SK-N-DZ (cell line): ENCODE measurements at regions not wholly inside any gene's neighbourhood (a gene's known extent, or its start where the extent isn't known, plus 50 kb on each side); places are given as distances from the start of the nearest gene placed in this dataset.
"Not testable (repeated sequence)": the region's sequence is repeated elsewhere in the genome, so short reads cannot be mapped to it uniquely, and the experiment has no call there.

Source experiments
- DNase-seq: peaks from one replicate; pipeline ENCODE4 v3.0.0-alpha.2; 2015; ENCODE audit warnings: low spot score

- DNase-seq: no peak
These were observed 621.3 kb downstream of the ETS1 start for GRCh38 chr11:127965939-127966668.

DNA sequence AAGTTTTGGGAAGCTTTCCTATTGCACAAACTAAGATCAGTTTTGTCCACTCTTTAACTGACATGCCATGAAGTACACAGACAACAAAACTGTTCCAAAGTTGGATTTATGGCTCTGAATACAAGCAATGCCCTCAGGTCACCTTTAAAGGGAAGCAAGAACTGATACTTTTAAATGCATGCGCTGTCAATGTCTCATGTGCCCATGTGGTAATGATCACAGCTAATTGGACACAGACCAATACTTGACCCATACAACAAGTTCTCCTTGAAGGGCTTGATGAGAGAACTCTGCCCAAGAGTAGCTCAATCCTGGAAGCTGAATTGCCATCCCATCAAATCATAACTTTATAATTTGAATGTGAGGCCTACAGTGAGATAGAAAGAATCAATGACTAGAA, 624.9 kb downstream of the ETS1 start:
- DNase-seq: no peak

DNA sequence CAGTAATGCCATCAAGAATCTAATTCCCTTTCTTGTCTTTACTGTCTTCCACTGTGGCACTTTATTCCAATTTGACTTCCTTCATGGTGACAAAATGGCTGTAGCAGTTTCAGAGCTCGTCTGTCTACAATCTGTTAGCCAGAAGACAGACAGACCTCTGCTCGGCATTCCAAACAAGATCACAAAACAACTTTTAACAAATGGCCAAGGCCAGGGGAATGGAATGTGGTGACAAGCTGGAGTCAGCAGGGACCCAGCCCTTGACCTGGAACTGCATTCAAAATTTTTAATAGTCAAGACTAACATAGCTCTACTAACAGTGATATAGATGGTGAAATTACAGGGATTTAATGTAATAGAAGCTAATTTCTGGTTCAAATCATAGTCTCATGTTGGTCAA, 637.2 kb downstream of the ETS1 start:
- no peak for DNase-seq

DNA sequence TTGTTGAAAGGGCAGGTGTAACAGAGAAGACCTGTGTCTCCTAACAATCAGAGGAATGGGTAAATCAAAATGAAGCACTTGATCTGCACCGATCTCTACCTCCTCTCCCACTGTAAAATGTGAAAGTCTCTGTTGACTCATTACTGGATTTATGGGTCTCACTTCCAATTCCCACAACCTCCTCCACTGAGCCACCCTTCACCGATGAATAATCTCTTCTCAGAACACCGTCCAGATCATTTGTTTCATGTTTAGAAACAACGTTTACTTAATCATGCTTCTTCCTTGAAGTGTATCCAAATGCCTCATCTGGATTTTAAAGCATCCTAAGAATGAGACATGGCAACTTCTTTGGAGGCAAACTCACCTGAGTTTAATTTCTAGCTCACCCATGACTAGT, 643.6 kb downstream of the ETS1 start:
- DNase-seq: no peak

DNA sequence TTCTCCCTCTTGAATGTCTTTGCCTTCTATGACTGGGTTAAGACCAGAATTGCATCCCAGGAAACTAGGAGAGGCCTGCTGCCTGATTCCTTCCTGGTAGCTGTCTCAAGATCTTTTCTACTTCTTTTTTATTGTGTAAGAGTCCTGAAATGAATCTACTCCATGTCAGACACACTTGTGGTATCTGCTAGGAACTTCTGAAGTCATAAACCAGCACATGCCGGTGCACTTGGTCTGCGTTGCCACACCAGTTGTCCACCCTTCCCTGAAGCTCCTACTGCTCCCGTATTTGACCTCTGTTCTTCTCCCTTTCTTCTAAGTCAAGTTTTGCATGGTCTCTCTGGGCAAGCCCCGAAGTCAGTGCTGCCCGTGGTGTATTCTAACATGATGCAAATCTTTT, 644.2 kb downstream of the ETS1 start:
- DNase-seq: no peak

- not testable (repeated sequence) for DNase-seq
These were observed 645.8 kb downstream of the ETS1 start for GRCh38 chr11:127941554-127941953.

DNA sequence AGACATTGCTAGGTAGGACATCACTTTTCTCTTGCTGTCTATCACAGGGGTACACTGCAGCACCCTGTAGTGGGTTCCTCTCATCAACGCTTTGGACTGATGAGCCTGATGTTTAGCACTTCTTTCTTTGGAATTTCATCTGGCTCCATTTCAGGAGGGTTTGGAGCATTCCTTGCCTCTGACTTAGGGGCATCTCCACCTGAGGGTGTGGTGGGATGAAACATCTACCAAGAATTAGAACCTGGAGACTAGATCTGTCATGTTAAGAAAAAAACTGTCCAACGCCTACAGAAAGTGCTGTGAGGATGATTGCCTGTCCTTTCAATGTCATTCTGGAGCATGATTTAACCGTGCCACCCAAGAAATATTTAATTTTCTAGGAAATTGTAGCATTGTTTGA, 648.4 kb downstream of the ETS1 start:
- DNase-seq: no peak

DNA sequence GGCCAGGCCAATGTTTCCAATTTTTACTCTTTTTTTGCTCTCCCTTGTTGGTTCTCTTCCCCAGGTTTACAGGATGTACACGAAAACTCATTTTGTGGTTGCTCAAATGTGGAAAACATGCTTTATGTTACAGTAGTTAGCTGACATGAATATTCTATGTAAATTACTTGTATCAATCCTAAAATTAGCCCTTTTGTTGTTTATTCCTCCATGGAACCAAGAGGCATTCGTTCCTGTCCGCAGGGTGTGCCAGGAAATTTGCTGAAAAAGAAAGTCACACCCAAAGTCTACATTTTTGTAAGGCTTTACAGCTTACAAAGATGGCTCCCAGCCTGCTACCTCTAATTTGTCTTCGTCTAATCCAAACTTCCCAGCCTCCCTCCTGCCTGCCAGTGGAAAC, 652.3 kb downstream of the ETS1 start:
- DNase-seq: no peak

- DNase-seq: not testable (repeated sequence)
These were observed 653.4 kb downstream of the ETS1 start for GRCh38 chr11:127933961-127934360.

GRCh38 chr11:127931803-127932202, 655.6 kb downstream of the ETS1 start:
- DNase-seq: no peak

DNA sequence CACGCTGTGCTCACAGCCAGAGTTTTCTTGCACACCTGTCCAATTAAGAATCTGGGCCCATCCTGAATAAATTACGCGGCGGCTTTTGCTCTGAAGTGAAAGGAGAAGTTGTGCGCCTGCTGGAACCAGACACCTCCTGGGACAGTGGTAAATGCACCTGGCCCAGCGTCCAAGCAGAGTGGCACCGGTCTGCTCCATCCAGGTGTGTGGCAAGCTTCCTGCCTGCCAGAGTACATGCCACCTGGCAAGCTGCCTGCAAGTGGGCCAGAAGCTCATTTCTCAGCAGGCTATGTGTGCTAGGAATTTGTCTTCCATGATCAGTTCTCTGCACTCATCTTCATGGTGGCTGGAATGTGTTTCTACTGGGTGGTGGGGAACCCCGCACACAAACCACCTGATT, 660.6 kb downstream of the ETS1 start:
- no peak for DNase-seq

- no peak for DNase-seq
These were observed 661.9 kb downstream of the ETS1 start for GRCh38 chr11:127925475-127925874.

GRCh38 chr11:127919206-127920000, 668.0 kb downstream of the ETS1 start:
- DNase-seq: no peak

DNA sequence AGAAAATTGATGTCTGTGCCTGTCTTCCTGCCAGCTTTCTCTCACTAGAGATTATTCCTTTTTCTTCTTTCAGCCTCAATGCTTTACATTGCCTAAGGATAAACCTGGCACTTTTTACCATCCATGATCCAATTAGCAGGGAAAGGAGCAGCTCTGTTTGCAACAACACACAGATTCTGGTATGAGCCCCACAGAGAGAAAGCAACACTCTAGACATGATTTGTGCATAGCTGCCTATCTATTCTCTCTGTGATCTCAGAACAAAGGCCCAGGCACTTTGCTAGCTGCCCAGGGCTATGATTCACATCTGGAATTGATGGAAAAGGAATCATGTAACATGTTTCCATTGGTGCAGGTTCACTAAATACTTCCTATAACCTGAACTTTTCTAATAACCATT, 685.0 kb downstream of the ETS1 start:
- DNase-seq: no peak

DNA sequence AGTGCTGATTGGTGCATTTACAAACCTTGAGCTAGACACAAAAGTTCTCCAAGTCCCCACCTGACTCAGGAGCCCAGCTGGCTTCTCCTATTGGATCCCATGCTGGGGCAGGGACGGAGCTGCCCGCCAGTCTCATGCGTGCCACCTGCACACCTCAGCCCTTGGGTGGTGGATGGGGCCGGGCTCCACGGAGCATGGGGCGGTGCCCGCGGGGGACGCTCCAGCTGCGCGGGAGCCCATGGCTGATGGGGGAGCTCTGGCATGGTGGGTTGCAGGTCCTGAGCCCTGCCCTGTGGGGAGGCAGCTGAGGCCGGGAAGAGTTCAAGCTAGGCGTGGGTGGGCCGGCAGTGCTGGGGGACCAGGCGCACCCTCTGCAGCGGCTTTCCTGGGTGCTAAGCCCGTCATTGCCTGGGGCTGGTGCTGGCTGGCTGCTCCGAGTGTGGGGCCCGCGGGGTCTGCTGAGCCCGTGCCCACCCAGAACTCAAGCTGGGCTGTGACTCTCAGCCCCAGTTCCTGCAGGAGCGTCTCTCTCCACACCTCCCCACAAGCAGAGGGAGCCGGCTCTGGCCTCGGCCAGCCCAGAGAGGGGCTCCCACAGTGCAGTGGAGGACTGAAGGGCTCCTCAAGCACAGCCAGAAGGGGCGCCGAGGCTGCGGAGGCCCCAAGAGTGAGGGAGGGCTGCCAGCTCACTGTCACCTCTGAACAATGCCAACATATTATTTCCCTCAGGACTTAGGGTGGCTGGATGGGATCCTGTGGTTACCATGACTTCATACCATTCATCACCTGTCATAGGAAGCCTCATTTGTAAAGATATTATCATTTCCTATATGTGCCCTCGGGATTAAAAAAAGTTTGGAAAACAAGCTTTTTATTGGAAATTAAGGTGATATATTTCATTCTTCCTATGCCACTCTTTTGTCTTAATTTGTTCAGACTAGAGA, 688.7 kb downstream of the ETS1 start:
- DNase-seq: no peak

DNA sequence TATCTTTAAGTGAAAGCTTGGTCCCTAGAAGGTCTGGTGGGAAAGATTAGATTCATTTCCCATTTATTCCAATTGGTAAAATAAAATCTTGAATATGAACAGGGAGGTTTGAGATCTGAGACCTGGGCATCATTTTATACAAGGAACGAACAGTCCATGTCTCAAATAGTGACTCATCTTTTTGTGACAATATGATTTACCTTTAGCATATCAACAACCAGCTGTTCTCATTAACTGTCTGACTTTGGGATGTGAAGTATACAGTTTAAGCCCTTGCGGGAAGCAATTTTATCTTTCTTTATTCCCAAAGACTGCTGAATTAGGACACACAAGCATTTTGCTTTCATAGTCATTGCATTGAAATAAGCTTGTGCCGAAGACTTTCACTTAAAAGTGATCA, 691.6 kb downstream of the ETS1 start:
- no peak for DNase-seq

GRCh38 chr11:127894316-127894715, 693.0 kb downstream of the ETS1 start:
- no peak for DNase-seq

DNA sequence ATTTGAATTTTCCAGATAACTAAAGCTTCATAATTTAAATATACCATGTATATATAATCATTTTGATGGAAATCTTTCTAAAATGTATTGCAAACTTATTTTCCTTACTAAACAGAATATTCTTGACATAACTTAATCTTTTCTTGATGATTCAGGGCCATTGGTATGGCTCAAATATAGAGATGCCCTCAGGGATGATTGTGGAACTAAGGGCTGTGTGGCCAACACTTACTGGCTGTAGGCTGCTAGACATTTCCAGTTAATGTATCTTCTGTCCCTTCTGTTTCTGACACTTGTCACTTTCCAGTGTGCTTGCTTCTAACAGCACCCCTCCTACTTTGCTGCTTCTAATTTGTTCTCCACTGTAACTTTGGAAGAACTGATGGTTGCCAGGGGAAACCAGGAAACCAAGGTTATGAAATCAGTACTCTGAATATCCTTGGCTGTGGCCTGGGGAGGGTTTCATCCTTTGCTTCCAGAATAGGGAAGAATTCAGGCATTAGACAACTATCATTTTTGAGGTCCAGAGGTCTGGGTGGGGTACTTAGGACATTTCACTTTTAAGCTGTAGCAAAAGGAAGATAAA, 697.2 kb downstream of the ETS1 start:
- DNase-seq: no peak

- no peak for DNase-seq
These were observed 699.0 kb downstream of the ETS1 start for GRCh38 chr11:127888386-127888785.

DNA sequence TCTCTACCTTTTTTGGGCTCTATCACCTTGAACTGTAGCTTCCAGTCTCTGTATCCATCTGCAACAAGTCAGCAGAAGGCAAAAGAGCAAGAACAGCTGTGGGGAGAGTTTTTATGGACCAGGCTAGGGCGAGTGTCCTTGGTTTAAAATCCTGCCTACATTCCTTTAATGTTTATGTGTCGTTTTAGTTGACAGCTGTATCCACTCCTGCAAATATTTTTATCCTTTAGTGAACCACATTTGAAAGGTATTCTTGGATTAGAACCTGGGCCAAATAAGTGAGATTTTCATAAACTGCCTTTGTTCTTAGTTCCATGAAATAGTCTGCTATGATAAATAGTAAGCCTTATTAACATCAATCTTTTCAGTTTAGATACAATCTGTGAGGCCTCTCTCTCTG, 712.2 kb downstream of the ETS1 start:
- DNase-seq: no peak

GRCh38 chr11:127873478-127873877, 713.9 kb downstream of the ETS1 start:
- DNase-seq: no peak

- no peak for DNase-seq
These were observed 721.2 kb downstream of the ETS1 start for GRCh38 chr11:127866109-127866508.
